ENCODE measurements at regions not wholly inside any gene's neighbourhood (a gene's known extent, or its start where the extent isn't known, plus 50 kb on each side); places are given as distances from the start of the nearest gene placed in this dataset.
"Not testable (repeated sequence)": the region's sequence is repeated elsewhere in the genome, so short reads cannot be mapped to it uniquely, and the experiment has no call there.

DNA sequence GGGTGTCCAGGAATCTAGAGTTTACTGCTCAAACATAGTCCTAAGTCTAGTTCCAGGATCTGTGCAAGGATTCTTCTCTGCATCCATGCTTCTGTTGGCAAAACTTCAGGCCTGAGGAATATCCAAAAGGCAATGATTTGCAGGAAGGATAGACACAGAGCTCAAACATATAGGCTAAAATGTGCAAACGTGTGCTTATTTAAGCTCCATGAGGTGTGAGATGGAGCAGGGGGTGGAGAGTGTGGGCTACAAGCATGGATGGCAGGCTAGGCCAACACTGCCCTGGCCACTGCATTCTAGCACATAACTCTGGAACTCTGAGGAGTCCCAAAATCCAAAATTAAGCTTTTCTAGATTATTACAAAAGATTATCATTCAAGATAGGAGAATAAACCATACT lies 301.1 kb downstream of the PAX3 start:
- no peak for DNase-seq (ENCODE audit: low spot score)

DNA sequence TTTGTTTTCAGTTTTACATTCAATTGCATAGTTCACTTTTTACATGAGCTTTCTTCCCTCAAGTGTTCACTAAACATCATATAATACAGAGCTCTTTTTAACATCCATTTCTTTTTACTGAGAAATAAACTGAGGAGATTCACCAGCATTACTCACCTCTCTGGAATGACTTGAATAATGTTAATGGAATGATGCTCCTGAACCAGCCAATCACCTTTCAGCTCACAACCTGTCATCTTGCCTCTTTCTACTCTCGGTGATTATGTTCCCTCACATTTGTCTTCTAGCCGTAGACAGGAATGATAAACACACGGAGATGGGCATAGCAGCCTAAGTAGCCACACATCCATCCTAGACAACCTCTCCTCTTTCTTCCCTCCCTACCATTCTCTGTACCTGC lies 301.7 kb downstream of the PAX3 start:
- no peak for DNase-seq (ENCODE audit: low spot score)

DNA sequence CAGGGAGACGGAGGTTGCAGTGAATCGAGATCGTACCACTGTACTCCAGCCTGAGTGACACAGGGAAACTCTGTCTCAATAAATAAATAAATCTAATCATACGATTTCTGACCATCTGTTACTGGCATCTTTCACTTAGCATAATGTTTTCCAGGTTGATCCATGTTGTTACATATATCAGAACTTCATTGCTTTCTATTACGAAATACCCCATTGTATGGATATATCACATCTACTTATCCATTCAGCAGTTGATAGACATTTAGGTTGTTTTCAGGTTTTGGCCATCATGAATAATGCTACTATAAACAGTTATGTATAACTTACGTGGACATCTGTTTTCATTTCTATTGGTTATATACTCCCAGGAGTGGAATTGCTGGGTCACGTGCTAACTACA lies 303.9 kb downstream of the PAX3 start:
- DNase-seq (ENCODE audit: low spot score): no peak

DNA sequence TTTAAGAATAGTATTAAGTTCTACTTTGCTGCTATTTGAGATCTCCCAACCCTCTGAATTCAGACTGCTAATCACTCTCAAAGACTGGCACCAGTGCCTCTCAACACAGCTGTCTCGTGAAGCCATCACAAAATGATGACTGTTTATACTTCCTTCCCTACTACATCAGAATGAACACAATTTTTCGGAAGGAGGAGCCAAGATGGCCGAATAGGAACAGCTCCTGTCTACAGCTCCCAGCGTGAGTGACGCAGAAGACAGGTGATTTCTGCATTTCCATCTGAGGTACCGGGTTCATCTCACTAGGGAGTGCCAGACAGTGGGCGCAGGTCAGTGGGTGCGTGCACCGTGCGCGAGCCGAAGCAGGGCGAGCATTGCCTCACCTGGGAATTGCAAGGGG lies 314.4 kb downstream of the PAX3 start:
- DNase-seq (ENCODE audit: low spot score): not testable (repeated sequence)

DNA sequence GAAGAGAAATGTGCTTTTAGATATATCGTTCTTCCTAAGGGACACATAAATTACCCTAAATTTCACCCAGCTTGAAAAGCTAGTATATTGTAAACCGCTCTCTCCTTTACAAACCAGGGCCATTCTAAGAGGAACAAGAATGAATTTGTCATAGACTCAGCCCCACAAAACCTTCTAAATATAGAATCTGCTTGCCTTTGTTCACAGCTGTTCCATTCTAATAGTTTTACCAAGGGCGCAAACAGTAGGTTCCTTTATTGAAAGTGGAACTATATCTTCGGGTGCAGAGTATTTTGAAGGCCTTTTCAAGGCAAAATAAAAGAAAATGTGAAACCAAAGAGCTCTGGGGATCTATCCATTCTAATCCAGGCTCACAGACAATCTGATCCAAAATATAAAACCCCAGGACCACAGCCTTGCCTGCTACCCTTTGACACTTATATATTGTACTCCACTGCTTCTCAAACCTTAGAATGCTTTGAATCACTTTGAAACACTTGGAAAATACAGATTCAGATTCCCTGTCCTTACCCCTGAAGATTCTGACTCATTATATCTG lies 316.8 kb downstream of the PAX3 start:
- DNase-seq (ENCODE audit: low spot score): no peak

DNA sequence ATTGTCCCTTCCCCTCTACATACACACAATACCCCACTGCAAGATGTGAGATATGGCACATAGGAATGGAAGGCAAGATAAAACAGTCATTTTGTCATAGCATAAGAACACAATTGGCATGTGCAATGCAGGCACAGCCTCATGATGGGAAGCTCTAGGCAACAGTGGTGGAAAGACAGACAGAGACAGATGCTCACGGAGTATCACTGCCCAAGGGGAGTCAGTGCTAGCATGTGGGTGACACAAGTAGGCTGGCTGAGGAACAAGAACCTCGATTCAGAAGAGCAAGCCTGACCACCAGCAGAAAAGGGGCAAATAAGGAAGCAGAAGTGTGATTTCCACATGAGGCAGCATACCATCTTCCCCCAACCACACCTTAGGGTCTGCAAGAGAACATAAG lies 323.6 kb downstream of the PAX3 start:
- DNase-seq (ENCODE audit: low spot score): no peak

DNA sequence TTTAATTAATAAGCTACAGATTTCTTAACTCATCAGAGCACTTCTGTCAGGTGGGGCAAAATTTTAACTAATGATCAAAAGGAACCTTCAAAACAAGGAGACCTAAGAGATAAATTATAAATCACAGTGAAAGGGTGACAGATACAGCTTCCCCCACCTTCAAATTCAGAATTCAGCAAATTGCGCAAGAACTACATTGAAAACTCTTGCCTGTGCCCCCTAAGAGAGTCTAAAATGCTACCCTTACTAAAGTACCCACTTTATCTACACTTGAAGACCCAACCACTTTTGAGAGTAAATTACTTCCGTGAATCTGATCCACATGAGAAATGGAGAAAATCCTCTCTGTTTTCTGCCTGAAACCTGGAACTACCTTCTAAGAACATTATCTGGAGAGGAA lies 324.9 kb downstream of the PAX3 start:
- DNase-seq (ENCODE audit: low spot score): no peak

DNA sequence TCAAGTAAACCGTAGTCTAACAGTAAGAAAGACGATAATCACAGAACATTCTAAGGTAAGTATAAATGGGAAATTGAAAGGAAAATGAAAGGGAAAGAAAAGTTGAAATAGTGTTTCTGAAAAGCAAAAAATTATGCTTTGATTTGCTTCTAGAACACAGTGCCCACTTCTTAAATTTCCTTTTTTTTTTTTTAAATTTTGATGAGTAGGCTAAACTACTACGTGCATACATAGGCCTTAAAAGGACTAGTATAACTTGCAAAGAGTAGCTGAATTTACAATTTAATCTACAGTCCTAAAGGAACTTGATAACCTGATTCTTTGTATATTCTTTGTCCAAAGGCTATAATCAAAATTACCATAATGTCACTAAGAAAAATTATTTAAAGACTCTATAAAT lies 325.3 kb downstream of the PAX3 start:
- DNase-seq (ENCODE audit: low spot score): no peak

DNA sequence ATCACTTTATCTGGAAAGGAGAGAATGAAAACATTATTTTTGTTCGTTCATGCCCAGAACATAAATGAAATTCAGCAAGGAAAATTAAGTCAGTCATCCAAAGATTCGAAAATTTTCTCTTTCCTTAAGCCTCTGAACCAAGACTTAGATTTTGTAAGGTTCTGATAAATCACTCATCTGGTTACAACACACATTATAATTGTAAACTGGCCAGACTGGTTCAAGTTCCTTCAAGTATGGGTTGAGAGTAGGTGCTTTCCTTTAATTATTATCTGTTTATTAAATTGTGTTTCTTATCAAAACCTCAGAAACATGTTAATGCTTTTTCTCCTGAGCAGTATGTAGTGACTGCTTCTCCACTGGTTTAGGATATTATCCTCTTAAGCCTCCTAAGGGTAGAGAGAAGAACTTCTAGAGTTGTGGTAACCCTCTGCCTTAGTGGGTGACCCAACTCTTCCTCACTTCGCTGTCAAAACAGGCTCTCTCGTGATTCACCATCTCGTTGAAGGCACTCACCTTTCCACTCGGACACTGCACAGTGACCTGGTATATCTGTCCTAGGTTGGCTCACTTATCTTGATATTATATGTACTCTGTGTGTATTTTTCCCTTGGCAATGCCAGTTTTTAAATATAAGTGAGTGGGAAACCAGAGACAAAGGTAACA lies 325.9 kb downstream of the PAX3 start:
- DNase-seq (ENCODE audit: low spot score): no peak

DNA sequence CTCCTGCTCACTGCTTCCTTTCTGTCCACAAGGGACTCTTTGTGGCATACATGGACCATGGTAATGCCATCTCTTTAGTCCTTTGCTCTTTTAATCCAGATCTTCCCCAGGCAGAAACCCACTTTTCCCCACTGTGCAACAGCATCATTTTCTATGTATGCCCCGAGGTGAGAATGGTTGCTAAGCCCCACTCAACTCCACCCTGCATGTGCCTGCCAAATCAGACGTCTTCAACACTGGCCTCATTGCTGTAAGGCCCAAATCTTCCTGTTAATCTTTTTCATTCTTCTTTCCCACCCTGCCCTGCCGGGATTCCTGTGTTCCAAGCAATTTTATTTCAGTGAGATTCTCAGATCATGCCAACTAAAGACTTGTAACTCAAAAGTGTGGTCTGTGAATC lies 328.4 kb downstream of the PAX3 start:
- no peak for DNase-seq (ENCODE audit: low spot score)

DNA sequence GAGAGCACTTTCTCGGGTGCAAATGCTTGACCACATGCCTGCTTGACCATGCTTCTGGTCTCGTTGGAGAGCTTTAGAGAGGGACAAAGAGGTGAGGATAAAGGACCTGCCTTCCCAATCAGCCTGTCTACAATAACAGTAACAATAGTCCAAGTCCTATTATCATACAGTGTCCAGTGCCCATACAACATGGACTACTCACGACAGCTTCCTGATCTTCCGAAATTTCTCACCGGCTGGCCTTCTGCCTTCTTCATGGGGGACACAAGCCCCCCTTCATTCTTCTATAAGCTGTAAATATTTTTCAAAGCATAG lies 329.0 kb downstream of the PAX3 start:
- no peak for DNase-seq (ENCODE audit: low spot score)

DNA sequence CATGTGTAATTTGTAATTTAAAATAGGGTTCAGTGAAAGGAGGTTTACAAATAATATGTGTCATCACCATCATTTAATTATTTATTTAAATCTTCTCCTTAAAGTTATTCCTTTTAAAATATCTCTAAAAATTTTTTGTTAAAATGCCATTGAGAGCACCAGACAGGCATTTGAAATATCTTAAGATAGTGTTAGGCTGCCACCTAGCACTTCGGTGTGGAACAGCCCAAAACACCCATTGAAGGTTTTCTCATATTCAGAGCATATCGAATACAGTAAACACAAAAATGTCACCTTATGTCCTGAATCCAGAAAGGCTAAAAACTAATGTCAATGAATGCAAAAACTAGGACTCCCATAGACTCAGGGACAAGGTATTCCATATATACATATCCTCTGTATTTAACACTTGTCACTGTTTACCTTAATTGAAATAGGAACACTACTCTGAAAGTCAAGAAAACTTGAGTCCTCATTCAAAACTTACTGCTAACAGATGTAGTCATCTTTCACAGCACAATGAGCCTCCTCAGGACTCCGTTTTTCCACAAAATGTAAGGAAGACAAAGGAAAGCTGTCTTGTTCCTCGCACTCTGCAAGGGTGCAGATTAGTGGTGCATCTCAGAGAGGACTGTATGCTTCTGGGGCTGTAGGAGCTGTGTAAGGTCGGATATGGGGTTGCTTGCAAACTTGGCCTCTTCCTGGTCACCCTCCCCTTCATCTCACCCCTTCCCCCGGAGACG lies 329.5 kb downstream of the PAX3 start:
- peak; percentile 10 for DNase-seq (ENCODE audit: low spot score)

DNA sequence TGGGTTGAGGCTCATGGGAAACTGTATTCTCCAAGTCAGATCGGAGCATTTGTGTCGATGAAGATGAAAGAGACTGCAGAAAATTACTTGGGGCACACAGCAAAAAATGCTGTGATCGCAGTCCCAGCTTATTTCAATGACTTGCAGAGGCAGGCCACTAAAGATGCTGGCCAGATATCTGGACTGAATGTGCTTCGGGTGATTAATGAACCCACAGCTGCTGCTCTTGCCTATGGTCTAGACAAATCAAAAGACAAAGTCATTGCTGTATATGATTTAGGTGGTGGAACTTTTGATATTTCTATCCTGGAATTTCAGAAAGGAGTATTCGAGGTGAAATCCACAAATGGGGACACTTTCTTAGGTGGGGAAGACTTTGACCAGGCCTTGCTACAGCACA lies 336.6 kb downstream of the PAX3 start:
- DNase-seq (ENCODE audit: low spot score): no peak

DNA sequence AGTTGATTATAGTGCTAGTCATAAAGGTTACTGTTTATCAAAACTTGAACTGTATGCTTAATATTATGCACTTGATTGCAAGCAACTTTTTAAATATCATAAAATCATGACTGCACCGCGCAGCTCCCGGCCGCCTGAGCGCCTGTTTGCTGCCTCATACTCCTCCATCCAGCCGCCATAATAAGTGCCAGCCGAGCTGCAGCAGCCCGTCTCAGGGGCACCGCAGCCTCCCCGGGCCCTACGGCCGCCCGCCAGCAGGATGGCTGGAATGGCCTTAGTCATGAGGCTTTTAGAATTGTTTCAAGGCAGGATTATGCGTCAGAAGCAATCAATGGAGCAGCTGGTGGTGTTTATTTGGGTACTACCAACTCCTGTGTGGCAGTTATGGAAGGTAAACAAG lies 337.2 kb downstream of the PAX3 start:
- no peak for DNase-seq (ENCODE audit: low spot score)

DNA sequence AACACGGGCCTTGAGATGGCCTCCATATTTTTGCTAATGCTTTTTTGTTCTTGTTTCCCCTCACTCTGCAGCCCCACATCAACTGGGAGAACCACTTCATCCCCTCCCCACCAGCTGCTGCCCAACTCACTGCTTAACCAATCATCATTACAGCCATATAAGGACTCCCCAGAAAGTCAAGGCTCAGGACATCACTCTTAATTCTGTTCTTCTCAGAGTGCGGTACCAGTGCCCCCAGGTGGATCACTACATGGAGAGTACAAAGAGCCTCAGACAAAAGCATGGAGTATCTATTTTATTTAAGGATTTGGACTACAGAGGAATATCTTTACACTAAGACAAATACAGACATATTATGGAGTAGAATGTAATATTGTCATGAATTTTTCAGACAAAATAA lies 340.6 kb downstream of the PAX3 start:
- DNase-seq (ENCODE audit: low spot score): no peak

DNA sequence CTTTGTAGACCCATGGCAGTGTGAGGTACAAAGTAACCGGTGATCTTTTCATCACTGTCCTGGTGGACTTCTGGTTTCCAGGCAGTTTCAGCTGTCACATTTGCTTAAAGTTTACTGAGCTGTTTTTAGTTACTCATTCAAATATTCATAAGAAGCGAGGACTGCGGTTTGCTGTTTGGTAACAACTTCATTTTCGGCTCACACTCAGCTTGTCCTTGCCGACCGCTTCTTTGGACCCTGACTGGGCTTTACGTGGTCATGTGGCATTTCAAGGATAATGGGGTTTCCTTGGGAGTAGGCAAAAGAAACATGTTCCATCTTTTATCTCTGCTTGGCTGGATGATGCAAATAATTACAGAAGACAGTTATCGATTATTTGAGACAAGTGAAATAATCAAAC lies 350.7 kb downstream of the PAX3 start:
- DNase-seq (ENCODE audit: low spot score): no peak

DNA sequence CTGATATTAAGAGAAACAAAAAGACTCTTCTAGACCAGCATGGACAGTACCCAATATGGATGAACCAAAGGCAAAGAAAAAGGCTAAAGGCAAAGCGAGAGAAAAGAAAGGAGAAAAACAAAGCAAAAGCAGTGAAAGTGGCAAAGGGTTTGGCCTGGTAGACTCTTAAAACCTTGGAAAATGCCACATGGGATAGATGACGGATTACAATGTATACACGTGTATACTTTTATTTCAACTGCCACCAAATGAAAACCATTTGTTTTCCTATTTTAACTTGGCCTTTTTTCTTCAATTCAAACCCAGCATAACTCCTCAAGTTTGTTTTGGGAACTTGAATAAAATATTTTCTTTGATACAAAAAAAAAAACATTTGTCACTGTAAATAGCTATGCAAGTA lies 354.3 kb downstream of the PAX3 start:
- DNase-seq (ENCODE audit: low spot score): not testable (repeated sequence)

DNA sequence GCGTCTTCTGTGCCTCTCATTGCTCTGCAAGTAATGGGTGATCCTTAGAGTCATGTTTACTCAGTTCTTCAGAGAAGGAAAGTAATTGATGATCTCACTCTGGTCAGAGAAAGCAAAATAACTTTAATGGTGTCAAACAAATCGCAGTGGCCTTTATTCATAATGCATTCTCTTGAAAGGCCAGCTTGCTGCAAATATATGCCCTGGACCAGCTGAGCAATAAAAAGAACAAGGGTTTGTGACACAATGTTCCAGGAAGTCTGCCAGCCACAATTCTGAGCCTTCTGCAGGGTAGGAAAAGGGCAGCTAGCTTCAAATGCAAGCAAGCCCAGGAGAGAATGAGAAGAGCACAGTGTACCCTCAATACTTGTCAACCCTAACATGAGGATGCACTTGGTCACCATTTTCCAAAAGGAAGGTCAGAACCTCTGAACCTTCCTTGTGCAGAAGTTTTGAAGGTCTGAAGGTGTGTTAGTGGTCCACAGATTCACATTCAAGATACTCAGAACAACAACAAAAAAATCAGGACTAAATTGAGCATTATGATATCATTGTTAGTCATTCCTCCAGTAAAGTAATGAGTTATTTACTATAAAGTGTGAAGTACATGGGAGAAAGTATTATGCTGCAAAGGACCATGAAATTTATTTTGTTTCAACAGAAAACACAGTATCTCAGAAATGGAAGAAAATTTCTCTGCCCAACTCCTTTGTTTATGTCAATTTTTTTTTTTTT lies 355.6 kb downstream of the PAX3 start:
- DNase-seq (ENCODE audit: low spot score): no peak

DNA sequence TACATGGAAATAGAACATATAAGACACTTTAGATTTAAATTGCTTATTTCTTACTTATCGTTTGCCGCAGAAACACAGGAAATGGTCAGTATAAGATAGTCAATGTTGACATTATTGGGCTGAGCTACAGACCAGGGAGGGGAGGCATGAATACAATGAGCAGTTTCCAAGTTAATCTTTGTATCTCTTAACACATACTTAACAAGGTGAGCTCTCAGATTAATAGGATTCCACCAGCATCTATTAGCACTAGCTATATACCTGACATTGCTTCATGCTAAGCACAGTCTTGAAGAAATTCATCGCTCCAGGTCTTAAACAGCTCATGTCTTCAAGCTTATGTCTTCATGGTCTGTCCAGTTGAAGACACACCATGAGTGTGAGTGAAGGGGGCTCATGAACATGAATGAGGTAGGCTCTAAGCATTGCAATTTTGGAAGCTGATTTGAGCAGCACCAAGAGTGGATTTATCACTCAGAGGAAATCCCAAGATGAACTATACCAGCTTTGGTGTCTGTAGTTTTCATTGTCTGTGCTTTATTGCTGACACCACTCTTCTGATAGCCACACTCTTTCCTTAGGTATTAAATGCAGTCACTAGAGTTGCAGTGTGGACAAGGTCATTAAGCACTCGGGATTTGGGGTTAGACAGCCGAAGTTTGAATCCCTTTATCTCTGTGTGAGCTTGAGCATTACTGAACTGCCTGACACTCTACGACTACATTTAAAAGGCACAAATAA lies 359.3 kb upstream of the EPHA4 start:
- no peak for DNase-seq (ENCODE audit: low spot score)

DNA sequence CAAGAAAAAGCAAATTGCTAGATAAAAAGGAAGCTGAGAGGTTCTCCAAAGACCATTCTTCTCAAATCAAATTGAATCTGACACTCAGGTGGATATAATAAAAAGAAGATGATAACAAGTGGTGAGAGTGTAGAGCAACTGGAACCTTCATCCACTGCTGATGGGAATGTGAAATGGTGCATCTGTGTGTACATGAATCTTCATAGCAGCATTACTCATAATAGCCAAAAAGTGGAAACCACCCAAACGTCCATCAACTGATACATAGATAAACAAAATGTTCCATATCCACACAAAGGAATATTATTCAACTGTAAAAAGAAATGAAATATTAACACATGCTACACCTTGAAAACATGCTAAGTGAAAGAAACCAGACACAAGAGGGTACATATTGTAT lies 357.2 kb upstream of the EPHA4 start:
- DNase-seq (ENCODE audit: low spot score): no peak

DNA sequence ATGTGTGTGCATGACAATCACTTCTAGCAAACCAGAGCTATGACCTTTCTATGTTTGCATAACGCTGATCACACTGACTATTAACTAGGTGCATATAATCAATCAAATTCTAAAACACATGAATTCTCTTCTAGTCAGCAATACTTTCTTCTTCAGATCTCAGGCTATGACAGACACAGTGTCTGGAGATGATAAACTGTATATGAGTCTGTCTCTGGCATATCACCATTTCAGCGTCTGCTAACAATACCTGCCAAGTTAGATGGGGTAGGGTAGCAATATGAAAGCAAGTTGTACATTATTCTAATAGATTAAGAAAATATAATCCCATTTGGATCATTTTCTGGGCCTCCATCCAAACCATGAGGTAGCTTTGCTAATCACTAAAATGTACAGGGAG lies 354.2 kb upstream of the EPHA4 start:
- no peak for DNase-seq (ENCODE audit: low spot score)

DNA sequence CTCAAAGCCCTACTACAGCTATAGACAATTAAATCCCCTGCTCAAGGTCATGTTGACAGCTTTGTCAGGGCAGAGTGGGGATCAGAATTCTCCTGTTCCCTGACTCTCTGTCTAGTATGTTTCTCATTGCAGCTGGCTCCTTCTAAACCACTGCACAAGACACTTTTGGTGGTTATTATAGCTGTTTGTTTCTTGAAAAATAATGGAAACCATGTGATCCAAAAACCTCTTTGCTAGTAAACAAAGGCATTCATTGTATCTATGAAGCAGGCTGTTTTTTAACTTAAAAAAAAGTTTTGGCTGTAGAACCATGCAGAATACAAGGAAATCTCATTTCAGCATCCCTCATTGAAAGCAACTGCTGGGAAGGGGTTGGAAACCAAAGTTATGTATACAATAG lies 352.5 kb upstream of the EPHA4 start:
- DNase-seq (ENCODE audit: low spot score): no peak

DNA sequence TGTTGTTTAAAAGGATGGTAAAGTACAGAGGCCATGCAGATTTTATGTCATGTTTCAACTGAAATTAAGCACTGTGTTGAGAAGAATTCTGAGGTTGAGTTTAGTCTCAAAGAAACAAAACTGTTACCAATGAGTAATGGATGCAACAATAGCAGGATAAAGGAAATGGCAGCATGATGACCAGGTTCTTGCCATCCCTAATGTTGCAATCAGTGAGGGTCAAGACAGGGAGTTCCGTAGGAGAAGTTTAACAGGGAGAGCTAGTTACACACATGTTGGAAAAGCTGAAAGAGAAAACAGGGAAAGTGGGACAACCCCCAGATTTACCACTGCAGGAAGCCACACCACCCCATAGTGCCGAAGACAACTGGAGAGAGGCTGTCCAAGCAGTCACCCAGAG lies 343.8 kb upstream of the EPHA4 start:
- DNase-seq (ENCODE audit: low spot score): no peak
